ENCODE measurements at regions not wholly inside any gene's neighbourhood (a gene's known extent, or its start where the extent isn't known, plus 50 kb on each side); places are given as distances from the start of the nearest gene placed in this dataset.

GRCh38 chr16:64712026-64712425 is 409.8 kb downstream of the CDH11 start:
- TF ChIP-seq MAX (IDR thresholded peaks at IDR 0.05; ENCODE audit: low read depth, low read length): no peak
- TF ChIP-seq CTCF (IDR thresholded peaks at IDR 0.05; ENCODE audit: low read depth, low read length): no peak
- TF ChIP-seq POLR2A (IDR thresholded peaks at IDR 0.05; ENCODE audit: extremely low read depth, insufficient read length): no peak
